ENCODE measurements at regions not wholly inside any gene's neighbourhood (a gene's known extent, or its start where the extent isn't known, plus 50 kb on each side); places are given as distances from the start of the nearest gene placed in this dataset.

DNA sequence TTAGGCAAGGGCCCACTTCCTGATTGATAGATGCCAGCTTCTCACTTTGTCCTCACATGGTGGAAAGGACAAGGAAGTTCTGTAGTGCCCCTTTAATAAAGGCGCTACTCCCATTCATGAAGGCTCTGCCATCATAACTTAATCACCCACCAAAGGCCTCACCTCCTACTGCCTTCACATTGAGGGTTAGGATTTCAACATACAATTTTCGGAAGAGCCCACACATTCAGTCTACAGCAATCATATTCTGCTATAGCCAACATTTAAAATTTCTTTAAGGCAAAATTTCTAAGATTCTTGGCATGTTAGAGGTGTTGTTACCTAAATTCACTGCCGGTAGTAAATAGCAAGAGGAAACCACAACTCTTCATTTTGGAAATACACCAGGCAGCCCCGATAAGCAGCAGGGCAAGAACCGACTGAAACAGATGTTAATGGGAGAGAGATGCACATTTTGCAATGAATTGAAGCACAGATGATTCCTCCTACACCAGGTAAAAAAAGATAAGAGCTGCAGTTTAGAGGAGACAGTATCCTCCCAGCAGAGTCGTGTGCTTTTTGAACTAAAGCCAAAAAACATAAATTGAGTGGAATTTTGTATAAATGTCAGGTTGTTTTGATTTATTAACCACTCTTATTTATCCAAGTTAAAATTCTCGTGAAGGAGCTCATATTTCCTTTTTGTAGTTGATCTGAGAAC, 594.9 kb downstream of the KCTD8 start:
- no peak for TF ChIP-seq ZNF274 (IDR thresholded peaks at IDR 0.05; ENCODE audit: low read depth, low read length)
- no peak overlapping the region for H3K4me3 ChIP-seq (ENCODE audit: low read length)

DNA sequence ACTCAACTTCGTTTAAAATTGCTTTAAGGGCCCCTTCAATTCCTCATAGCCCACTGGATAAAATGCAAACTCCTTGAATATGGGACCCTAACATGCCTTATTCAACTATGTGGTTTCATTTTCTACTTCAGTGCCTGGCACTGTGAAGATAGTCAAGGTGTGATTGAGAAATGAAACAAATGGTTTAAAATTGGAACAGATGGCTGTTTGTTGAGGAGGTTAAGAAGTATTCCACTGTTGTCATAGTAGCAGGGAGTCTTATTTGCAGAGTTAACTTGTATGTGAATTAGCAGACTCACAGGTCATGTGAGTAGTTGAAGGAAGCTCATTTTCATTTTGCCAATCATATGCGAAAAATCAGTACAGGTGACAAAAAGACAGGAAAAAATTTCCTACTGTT, 593.3 kb downstream of the KCTD8 start:
- no peak for TF ChIP-seq ZNF274 (IDR thresholded peaks at IDR 0.05; ENCODE audit: low read depth, low read length)
- H3K4me3 ChIP-seq (ENCODE audit: low read length), result no peak overlapping the region

DNA sequence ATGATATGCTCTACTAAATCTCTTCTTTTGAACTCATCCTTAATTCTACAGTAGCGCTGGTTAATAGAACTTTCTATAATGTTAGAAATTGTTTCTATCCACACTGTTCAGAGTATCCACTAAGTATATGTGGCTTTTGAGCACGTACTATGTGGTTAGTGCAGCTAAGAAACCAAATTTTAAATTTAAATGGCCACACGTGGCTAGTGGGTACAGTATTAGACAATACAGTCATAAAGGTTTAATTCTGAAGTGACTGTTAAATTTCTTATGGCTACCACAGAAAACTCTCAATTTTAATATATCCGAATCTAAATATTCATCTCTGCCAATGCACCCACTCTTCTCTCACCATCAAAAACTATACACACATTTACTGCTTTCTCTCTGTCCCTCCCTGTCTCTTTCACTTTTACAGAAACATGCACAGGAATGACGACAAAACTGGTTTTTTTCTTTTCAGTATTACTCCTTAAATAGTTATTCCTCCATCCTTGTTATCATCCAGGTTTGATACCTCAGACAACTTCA, 583.9 kb downstream of the KCTD8 start:
- H3K4me3 ChIP-seq (ENCODE audit: low read length), result no peak overlapping the region
- no peak for TF ChIP-seq ZNF274 (IDR thresholded peaks at IDR 0.05; ENCODE audit: low read depth, low read length)

DNA sequence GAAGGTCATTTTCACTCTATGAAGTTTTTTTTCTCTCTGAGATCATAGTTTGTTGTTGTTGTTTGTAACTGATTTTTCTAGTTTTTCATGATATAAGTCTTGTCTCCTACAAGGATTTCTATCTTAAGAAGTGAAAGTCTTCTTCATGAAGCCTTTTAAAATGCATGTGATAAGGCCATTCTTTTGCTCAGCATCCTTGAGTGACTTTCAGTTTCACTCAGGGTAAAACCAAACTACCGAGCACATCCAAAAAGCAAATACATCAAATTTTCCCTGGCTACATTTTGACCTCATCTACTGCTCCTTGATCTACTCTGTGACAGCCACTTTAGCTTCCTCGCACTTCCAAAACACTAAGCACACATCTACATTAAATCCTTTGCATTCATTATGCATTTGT, 580.7 kb downstream of the KCTD8 start:
- TF ChIP-seq ZNF274 (IDR thresholded peaks at IDR 0.05; ENCODE audit: low read depth, low read length), result no peak
- H3K4me3 ChIP-seq (ENCODE audit: low read length), result no peak overlapping the region

DNA sequence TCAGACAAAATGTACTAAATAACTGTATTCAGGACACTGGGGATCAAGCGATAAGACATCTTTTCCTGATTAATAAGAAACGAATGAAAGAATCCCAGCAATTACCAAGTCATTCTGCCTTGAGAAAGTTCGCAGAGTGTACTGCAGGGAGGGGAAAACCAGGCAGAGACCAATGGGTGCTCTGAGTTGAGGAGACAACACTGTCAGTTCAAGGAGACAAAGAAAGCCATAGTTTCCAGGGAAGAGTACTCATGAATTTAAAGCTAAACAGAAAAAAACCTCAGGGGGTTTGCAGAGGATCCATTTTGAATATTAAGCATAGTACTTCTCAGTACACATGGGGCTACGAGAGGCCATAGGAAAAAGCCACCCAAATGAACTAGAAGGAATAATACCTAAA, 573.0 kb downstream of the KCTD8 start:
- no peak for TF ChIP-seq ZNF274 (IDR thresholded peaks at IDR 0.05; ENCODE audit: low read depth, low read length)
- no peak overlapping the region for H3K4me3 ChIP-seq (ENCODE audit: low read length)

DNA sequence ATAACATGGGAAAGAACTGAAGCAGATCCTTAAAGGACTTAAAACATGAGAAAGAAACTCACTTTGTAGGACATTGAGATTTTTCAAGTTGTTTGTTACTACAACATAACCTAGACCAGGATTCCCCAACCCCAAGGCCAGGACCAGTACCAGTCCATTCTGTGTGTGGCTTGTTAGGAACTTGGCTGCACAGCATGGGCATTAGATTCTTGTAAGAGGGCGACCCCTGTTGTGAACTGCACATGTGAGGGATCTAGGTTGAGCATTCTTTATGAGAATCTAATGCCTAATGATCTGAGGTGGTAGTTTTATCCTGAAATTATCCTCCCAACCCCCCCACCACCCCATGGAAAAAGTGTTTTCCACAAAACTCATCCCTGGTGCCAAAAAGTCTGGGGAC, 566.1 kb downstream of the KCTD8 start:
- no peak for TF ChIP-seq ZNF274 (IDR thresholded peaks at IDR 0.05; ENCODE audit: low read depth, low read length)
- H3K4me3 ChIP-seq (ENCODE audit: low read length), result no peak overlapping the region

DNA sequence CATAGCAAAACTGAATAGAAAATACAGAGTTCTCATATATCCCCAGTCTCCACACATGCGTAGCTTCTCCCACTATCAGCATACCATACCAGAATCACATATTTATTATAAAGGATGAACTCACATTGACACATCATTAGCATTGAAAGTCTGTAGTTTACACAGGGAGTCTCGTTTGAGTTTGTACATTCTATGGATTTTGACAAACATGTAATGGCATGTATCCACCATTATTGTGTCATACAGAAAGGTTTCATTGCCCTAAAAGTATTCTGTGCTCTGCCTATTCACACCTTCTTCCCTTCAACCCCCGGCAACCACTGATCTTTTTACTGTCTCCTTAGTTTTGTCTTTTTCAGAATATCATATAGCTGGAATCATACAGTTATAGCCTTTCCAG, 562.4 kb downstream of the KCTD8 start:
- no peak overlapping the region for H3K4me3 ChIP-seq (ENCODE audit: low read length)
- TF ChIP-seq ZNF274 (IDR thresholded peaks at IDR 0.05; ENCODE audit: low read depth, low read length), result no peak

DNA sequence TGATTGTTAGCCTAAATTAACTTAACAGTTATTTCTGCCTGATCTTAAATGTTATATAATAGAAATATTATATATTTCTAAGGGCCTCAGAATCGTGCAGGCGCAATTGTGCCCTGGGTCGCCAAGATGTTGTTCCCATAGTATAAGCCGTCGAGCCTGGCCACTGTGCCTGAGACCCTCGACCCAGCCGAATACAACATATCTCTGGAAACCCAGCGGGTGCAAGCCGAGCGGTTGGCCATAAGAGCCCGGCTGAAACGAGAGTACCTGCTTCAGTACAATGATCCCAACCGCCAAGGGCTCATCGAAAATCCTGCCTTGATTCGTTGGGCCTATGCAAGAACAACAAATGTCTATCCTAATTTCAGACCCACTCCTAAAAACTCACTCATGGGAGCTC, 549.8 kb downstream of the KCTD8 start:
- H3K4me3 ChIP-seq (ENCODE audit: low read length), result no peak overlapping the region
- no peak for TF ChIP-seq ZNF274 (IDR thresholded peaks at IDR 0.05; ENCODE audit: low read depth, low read length)

DNA sequence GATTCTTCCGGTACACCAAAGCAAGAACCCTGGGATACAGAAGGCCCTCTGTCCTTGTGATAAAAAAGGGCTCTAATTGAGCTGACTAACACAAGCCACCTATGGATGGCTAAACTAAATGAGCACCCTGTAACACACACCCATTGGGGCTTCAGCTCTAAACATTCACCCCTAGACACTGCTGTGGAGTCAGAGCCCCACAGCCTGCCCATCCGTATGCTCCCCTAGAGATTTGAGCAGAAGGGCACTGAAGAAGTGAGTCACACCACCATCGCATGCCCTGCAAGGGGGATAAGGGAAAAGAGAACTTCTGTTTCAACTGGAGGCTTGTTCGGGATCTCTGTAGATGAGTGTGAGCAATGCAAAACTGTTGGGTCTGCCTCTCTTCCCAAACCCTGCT, 545.2 kb downstream of the KCTD8 start:
- TF ChIP-seq ZNF274 (IDR thresholded peaks at IDR 0.05; ENCODE audit: low read depth, low read length), result no peak
- H3K4me3 ChIP-seq (ENCODE audit: low read length), result no peak overlapping the region

DNA sequence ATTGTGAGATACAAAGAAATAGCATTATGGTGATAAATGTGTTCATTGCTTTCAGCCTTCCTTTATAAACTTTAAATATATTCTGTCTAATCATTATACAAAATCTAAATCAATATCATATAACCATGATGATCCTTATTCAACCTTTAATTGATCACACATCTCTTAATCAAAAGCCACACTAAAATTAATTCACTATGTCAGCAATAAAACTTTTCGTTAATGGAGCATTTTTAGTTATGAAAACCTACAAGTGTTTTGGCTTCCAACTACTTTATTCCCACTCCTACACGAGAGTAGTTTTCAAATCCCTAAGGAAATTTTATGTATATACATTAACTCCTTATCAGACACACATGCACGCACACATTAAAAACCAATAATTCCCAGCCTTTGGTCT, 530.2 kb downstream of the KCTD8 start:
- H3K4me3 ChIP-seq (ENCODE audit: low read length), result no peak overlapping the region
- no peak for TF ChIP-seq ZNF274 (IDR thresholded peaks at IDR 0.05; ENCODE audit: low read depth, low read length)

DNA sequence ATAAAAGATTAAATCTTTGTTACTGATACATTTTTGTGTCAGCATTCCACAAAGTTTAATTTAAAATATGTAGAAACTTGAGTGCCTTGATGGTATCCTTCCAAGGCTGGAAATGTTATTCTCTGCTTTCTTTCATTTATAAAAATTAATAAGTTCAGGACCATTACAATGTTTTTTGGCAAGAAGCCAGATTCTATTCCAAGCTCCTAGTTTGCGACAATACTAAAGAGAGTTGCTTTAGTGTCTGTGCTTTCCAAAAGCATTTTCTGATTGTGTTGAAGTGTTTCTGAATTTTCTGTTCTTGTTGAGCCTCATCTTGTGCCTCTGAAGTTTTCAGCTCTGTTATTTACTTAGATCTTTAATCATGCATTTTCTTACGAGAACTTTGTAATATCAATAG, 516.2 kb downstream of the KCTD8 start:
- TF ChIP-seq ZNF274 (IDR thresholded peaks at IDR 0.05; ENCODE audit: low read depth, low read length), result no peak
- H3K4me3 ChIP-seq (ENCODE audit: low read length), result no peak overlapping the region

DNA sequence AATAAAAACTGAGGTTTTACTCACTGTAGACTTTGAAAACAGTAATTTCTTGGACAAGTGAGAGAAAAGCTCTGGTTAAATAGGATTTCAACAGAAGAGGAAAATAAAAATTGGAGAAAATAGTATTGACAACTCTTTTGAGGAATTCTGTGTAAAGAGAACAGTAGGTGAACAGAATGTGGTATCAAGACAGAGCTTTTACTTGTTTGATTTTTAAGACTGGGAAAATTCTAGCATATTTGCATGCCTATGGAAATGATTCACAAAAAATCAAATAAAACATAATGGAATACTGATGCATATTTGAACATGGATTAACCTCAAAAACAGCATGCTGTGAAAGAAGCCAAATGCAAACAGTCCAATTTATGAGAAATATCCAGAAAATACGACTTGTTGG, 504.6 kb downstream of the KCTD8 start:
- TF ChIP-seq ZNF274 (IDR thresholded peaks at IDR 0.05; ENCODE audit: low read depth, low read length), result no peak

DNA sequence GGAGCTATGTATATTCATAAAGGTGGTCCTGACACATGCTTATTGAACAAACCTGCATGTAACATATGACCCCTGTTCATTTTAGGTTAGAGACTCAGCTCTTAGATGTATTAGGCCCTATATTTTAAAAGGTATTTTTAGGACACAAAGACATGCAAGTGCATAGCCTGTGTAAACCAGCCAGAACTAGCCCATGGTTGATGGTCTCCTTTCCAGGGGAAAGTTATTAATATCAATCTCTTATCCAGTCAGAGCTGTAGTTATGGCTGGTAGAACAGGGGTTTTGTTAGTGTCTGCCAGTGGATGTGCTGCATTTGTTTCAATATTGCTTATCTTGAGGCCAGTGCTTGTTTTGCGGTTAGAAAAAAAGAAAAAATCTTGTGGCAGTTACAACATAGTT, 488.6 kb downstream of the KCTD8 start:
- no peak for TF ChIP-seq ZNF274 (IDR thresholded peaks at IDR 0.05; ENCODE audit: low read depth, low read length)

More for the DNA sequence above, 504.6 kb downstream of the KCTD8 start:
- H3K4me3 ChIP-seq (ENCODE audit: low read length), result no peak overlapping the region

DNA sequence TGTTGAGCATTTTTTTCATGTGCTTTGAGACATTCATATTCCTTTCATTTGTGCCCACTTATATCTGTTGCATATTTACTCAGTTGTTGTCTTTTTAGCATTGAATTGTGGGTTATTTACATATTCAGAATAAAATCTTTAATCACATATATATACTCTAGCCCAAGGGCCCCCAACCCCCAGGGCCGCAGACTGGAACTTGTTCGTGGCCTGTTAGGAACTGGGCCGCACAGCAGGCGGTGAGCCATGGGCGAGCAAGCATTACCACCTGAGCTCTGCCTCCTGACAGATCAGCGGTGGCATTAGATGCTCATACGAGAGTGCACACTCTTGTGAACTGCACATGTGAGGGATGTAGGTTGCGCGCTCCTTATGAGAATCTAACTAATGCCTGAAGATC, 480.6 kb downstream of the KCTD8 start:
- TF ChIP-seq ZNF274 (IDR thresholded peaks at IDR 0.05; ENCODE audit: low read depth, low read length), result no peak
- H3K4me3 ChIP-seq (ENCODE audit: low read length), result no peak overlapping the region

More for the DNA sequence above, 488.6 kb downstream of the KCTD8 start:
- no peak overlapping the region for H3K4me3 ChIP-seq (ENCODE audit: low read length)

DNA sequence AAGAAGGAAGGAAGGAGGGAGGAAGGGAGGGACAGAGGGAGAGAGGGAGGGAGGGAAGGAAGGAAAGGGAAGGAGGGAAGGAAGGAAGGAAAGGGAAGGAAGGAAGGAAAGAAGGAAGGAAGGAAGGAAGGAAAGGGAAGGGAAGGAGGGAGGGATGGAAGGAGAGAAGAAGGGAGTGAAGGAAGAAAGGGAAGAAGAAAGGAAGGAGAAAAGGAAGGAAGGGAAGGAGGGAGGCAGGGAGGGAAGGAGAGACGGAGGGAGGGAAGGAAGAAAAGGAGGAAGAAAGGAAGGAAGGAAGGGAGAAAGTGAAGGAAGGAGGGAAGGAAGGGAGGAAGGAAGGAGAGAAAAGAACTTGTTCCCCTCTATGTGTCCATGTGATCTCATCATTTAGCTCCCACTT, 465.0 kb downstream of the KCTD8 start:
- H3K4me3 ChIP-seq (ENCODE audit: low read length), result no peak overlapping the region
- TF ChIP-seq ZNF274 (IDR thresholded peaks at IDR 0.05; ENCODE audit: low read depth, low read length), result no peak
